T47D (cell line): ENCODE measurements at regions not wholly inside any gene's neighbourhood (a gene's known extent, or its start where the extent isn't known, plus 50 kb on each side); places are given as distances from the start of the nearest gene placed in this dataset.

Source experiments
- DNase-seq, 2 experiments: peaks; one replicate each; pipeline versions ENCODE4 v3.0.0 to v3.0.0-alpha.2; 2011 to 2012; ENCODE audit warnings: low read depth in 1 of 2, low spot score in 1 of 2
- JUND ChIP-seq: IDR thresholded peaks from 2 replicates; pipeline ENCODE4 v1.6.1; 2012; ENCODE audit warnings: low read depth
- in situ Hi-C: cut with HindIII; loops from 2 replicates; pipeline ENCODE4 v1.10.0; 2016; ENCODE audit warnings: low sequenced_read_pairs, low pct_unique_long_range_greater_than_20kb

DNA sequence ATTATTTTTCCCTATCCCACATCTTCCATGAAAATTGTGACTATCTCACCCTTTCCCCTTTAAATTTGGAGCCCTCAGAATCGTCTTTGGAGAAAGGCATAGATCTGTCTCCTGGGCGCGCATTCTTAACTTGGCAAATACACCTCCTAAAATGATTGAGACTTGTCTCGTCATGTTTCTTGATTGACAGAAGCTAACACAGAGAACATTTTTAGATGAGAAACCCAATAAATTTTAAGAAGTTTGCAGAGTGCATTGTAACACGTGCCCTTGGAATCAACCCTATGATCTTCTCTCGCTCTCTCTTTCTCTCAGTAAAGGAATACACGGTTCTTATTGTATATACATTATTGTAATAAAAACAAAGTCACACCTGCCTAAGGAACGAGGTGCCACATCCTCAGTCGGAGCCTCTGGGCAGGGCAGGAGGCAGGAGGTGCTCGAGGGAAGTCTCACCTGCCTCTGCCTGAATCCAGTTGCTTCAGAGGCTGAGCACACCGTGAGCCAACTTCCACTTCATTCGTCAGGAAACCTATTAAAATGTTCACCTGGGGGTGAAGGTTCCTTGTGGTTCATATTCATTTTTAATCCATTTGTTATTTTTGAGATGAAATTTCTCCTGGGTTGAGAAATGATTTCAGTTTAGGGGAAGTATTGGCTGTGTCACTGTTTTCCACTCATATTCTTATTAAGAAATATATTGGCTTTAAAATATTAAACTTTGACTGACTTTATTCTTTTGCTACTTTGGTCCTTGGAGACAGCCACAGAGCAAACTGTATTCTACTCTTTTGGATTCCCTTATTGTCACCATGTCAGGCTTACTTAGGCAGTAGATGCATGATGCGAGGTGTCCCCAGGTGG is 90.5 kb upstream of the THBS2 start:
- TF ChIP-seq JUND = no peak
- in situ Hi-C loops = no loop called here
- DNase-seq = no peak

DNA sequence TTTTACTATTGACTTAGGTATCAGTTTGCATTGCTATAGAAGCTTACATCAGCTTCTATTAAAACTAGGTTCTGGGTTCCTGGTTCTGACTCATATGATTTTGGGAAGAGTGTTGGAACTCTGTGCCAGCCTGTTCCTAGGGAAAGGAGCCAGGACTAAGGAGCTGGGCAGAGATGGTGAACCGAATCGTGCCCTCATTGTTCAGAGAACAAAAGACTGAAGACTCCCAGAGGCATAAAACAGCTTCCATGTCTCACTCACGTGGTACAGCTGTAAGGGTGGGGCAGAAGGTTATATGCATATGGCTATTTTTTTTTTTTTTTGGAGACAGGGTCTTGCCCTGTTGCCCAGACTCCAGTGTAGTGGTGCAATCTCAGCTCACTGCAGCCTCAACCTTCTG is 89.1 kb upstream of the THBS2 start:
- in situ Hi-C loops = no loop called here
- no peak for TF ChIP-seq JUND
- DNase-seq = no peak

DNA sequence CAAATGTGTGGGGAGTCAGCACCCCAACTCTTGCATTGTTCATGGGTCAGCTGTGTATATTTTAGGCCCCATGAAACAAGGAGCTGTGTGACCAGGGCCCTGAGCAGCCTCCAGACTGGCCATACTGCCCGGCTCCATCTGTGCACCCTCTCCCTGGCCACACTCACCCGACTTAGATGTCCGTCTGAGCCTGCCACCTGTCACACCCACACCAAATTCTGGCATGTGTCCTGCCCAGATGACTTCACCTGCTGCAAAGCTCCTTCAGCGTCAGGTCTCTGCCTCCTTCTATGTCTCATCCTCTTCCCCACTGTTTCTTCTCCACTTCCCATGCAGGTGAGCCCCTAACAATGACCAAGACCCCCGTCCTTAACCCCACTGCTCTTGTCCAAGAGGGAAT is 88.1 kb upstream of the THBS2 start:
- no peak for TF ChIP-seq JUND
- in situ Hi-C loops = no loop called here
- DNase-seq = no peak

DNA sequence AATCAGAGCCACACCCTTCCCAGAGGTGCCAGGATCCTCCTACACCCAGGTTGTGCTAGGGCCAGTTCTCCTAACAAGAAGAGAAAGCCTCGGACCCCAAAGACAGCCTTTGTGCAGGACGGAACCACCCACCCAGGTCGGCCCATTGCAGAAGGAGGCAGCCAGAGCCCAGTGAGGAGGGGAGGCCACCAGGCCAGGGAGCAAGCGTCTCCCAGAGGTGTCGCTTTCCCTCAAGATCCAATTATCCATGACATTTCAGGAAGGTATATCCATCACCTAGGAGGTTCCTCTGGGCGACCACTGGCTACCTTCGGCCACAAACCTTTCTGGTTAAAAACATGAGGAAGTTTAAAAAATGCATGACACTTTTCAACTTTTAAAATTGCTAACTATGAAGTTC is 87.4 kb upstream of the THBS2 start:
- DNase-seq = no peak
- in situ Hi-C loops = no loop called here
- no peak for TF ChIP-seq JUND

GRCh38 chr6:169340395-169340794 is 86.7 kb upstream of the THBS2 start:
- in situ Hi-C loops = no loop called here
- no peak for DNase-seq
- TF ChIP-seq JUND = no peak

GRCh38 chr6:169339731-169340309 is 86.2 kb upstream of the THBS2 start:
- no peak for TF ChIP-seq JUND
- in situ Hi-C loops = no loop called here
- DNase-seq = no peak

DNA sequence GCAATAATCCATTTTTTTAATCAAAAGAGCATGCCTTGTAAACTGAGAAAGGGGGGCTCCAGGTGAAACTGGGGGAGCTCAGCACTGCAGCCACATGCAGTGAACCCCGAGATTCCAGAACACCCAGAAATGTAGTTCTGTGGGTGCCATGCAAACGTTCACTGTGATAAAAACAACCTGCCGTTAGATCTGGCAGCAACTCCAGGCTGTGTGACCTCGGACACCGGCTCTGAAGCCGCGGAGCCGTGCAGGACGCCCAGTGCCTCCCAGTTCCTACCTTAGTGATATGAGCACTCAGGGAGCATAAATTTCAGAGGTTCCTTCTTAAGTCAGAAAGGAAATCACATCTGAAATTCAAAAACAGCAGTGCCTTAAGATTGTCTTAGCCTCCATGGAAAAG is 85.4 kb upstream of the THBS2 start:
- in situ Hi-C loops = no loop called here
- DNase-seq = no peak
- no peak for TF ChIP-seq JUND

DNA sequence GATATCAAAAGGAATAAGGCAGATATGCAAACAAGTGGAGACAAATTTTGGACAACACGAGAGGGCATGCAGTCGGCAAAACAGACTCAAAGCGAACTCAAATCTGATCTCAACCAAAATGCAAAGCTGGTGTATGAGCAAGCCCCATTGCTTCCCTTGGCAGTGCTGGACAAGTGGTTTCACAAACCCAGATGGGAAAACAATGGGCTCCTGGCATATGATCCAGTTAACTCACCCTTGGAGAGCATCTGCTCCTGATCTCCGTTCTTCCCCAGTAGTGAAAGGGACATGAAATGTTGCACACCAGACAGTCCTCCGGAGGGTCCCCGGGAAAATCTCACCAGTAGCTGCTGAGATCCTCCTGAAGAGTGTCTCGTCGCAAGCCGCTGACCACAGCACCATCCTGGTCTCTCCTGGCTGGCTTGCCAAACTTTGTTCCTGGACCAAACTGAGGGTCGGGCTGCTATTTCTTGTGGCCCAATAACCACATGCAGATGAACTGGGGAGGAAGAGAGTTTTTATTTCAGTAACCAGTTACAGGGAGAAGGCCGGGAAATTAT is 84.3 kb upstream of the THBS2 start:
- DNase-seq = no peak
- TF ChIP-seq JUND = no peak
- in situ Hi-C loops = no loop called here

GRCh38 chr6:169335301-169335700 is 81.7 kb upstream of the THBS2 start:
- no peak for TF ChIP-seq JUND
- DNase-seq = no peak
- in situ Hi-C loops = no loop called here

GRCh38 chr6:169332250-169332649 is 78.6 kb upstream of the THBS2 start:
- no peak for TF ChIP-seq JUND
- in situ Hi-C loops = no loop called here

DNA sequence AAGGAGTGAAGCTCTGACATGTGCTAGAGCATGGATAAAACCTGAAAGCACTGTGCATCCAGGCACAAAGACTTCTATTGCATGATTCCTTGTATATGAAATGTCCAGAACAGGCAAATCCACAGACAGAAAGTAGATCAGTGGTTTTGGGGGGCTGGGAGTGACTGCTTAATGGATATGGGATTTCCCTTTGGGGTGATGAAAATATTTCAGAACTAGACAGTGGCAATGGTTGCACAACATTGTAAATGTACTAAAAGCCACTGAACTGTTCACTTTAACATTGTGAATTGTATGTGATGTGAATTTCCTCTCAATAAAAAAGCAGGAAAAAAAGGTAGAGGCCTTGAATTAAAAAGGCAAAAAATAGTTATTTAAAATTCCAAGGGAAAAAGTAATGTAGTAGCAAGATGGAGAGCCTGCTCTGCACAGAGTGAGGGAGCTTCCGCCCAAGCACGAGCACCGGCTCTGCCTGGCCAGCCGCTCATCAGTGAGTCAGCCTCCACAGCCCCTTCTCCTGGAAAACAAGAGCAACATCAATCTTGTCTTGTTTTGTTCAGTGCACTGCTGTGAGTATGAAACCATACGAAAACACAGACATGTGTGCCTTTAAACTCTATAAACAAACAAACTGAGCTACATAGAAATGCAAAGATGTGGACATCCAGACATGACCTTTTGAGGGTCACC is 74.6 kb upstream of the THBS2 start:
- no peak for TF ChIP-seq JUND
- in situ Hi-C loops = no loop called here
- no peak for DNase-seq

More at GRCh38 chr6:169332250-169332649, 78.6 kb upstream of the THBS2 start:
- DNase-seq = no peak

GRCh38 chr6:169326067-169326799 is 72.6 kb upstream of the THBS2 start:
- in situ Hi-C loops = no loop called here
- peak in 1 of 2 experiments; percentile 54 for DNase-seq
- TF ChIP-seq JUND = no peak
